Naive B cell (primary cell): ENCODE measurements at regions not wholly inside any gene's neighbourhood (a gene's known extent, or its start where the extent isn't known, plus 50 kb on each side); places are given as distances from the start of the nearest gene placed in this dataset.

Source experiments
- ATAC-seq, 2 donors: fragments of 150-1000 bp; cut with Tn5 transposase; 2 replicates each; pipeline ENCODE4 v1.10.0; 2021; ENCODE audit warnings: low read depth in 2 of 2, mild to moderate bottlenecking in 2 of 2, moderate library complexity in 2 of 2
- DNase-seq: peaks from one replicate; pipeline ENCODE4 v3.0.0; 2022
- H3K27ac Mint-ChIP-seq, 6 donors: one replicate each; pipeline ENCODE4 v1.8.0; 2020 to 2022; ENCODE audit warnings: mild to moderate bottlenecking in 6 of 6, mixed read lengths in 6 of 6, moderate library complexity in 5 of 6, inconsistent platforms in 2 of 6
- H3K27me3 Mint-ChIP-seq, 3 donors: one replicate each; pipeline ENCODE4 v1.8.0; 2021 to 2022; ENCODE audit warnings: mixed read lengths in 3 of 3, mild to moderate bottlenecking in 1 of 3
- H3K36me3 Mint-ChIP-seq, 2 donors: one replicate each; pipeline ENCODE4 v1.8.0; 2020 to 2022; ENCODE audit warnings: mixed read lengths in 2 of 2, inconsistent platforms in 1 of 2, mild to moderate bottlenecking in 1 of 2
- H3K4me1 Mint-ChIP-seq, 3 donors: one replicate each; pipeline ENCODE4 v1.8.0; 2020 to 2022; ENCODE audit warnings: mixed read lengths in 3 of 3, inconsistent platforms in 1 of 3, mild to moderate bottlenecking in 1 of 3, moderate library complexity in 1 of 3
- H3K4me3 Mint-ChIP-seq, 8 donors: one replicate each; pipeline ENCODE4 v1.8.0; 2020 to 2022; ENCODE audit warnings: mild to moderate bottlenecking in 8 of 8, mixed read lengths in 8 of 8, moderate library complexity in 8 of 8, inconsistent platforms in 2 of 8
- H3K9me3 Mint-ChIP-seq, 7 donors: one replicate each; pipeline ENCODE4 v1.8.0; 2020 to 2022; ENCODE audit warnings: mixed read lengths in 7 of 7, mild to moderate bottlenecking in 5 of 7, inconsistent platforms in 2 of 7, moderate library complexity in 1 of 7

GRCh38 chr4:189177130-189177529 lies 763.5 kb upstream of the FRG1 start:
- ATAC-seq (no peak), DNase-seq (no peak)
- H3K36me3 Mint-ChIP-seq = no peaks in the 10 kb centered on the region
- H3K4me3 Mint-ChIP-seq = no peak overlapping the region
- peaks cover 0 to 10% (median 4%) of the 10 kb centered on the region in 7 donors for H3K9me3 Mint-ChIP-seq
- no peaks in the 10 kb centered on the region for H3K27me3 Mint-ChIP-seq
- H3K4me1 Mint-ChIP-seq = no peaks in the 10 kb centered on the region
- H3K27ac Mint-ChIP-seq = no peak overlapping the region

- DNase-seq (no peak), ATAC-seq (no peak)
- Mint-ChIP-seq H3K27ac (no peak overlapping the region), H3K36me3 (no peaks in the 10 kb centered on the region), H3K4me1 (no peaks in the 10 kb centered on the region), H3K9me3 (peaks cover 0 to 10% (median 3%) of the 10 kb centered on the region in 7 donors), H3K27me3 (no peaks in the 10 kb centered on the region), H3K4me3 (no peak overlapping the region)
These were observed 762.4 kb upstream of the FRG1 start for GRCh38 chr4:189178125-189178746.

GRCh38 chr4:189185810-189186432 lies 754.8 kb upstream of the FRG1 start:
- Mint-ChIP-seq H3K27me3 (no peaks in the 10 kb centered on the region), H3K36me3 (no peaks in the 10 kb centered on the region), H3K27ac (no peak overlapping the region), H3K4me3 (no peak overlapping the region), H3K4me1 (no peaks in the 10 kb centered on the region), H3K9me3 (peaks cover 0 to 23% (median 12%) of the 10 kb centered on the region in 7 donors)
- no peak for DNase-seq
- no peak for ATAC-seq

GRCh38 chr4:189187531-189188052 lies 753.1 kb upstream of the FRG1 start:
- no peak for DNase-seq
- Mint-ChIP-seq H3K9me3 (peaks cover 6 to 29% (median 17%) of the 10 kb centered on the region in 7 donors), H3K4me1 (no peaks in the 10 kb centered on the region)

GRCh38 chr4:189198624-189199023 lies 742.0 kb upstream of the FRG1 start:
- H3K4me1 Mint-ChIP-seq = peaks cover 5 to 7% (median 5%) of the 10 kb centered on the region in 3 donors
- DNase-seq = no peak
- no peak for ATAC-seq
- peaks cover 0 to 3% (median 0%) of the 10 kb centered on the region in 7 donors for H3K9me3 Mint-ChIP-seq
- no peaks in the 10 kb centered on the region for H3K27me3 Mint-ChIP-seq
- no peak overlapping the region for H3K4me3 Mint-ChIP-seq
- H3K36me3 Mint-ChIP-seq = no peaks in the 10 kb centered on the region
- H3K27ac Mint-ChIP-seq = no peak overlapping the region

More at GRCh38 chr4:189187531-189188052, 753.1 kb upstream of the FRG1 start:
- no peaks in the 10 kb centered on the region for H3K27me3 Mint-ChIP-seq
- no peak for ATAC-seq
- H3K4me3 Mint-ChIP-seq = no peak overlapping the region
- no peak overlapping the region for H3K27ac Mint-ChIP-seq
- H3K36me3 Mint-ChIP-seq = no peaks in the 10 kb centered on the region

GRCh38 chr4:189200353-189200752 lies 740.3 kb upstream of the FRG1 start:
- H3K27me3 Mint-ChIP-seq = no peaks in the 10 kb centered on the region
- H3K4me1 Mint-ChIP-seq = peaks cover 5 to 7% (median 5%) of the 10 kb centered on the region in 3 donors
- no peak overlapping the region for H3K27ac Mint-ChIP-seq
- ATAC-seq (no peak), DNase-seq (no peak)
- H3K9me3 Mint-ChIP-seq = no peaks in the 10 kb centered on the region
- no peaks in the 10 kb centered on the region for H3K36me3 Mint-ChIP-seq
- no peak overlapping the region for H3K4me3 Mint-ChIP-seq

- Mint-ChIP-seq H3K4me1 (peaks cover 5 to 7% (median 5%) of the 10 kb centered on the region in 3 donors), H3K27me3 (no peaks in the 10 kb centered on the region), H3K9me3 (peaks cover 0 to 6% (median 0%) of the 10 kb centered on the region in 7 donors), H3K27ac (peak overlapping the region in 2 of 6 donors; percentile 30 to 75), H3K36me3 (no peaks in the 10 kb centered on the region), H3K4me3 (peak overlapping the region in 6 of 8 donors; percentile 31 to 76 (median 58))
- DNase-seq = peak; percentile 1
- ATAC-seq = peak in 1 of 2 donors; percentile 51
These were observed 738.3 kb upstream of the FRG1 start for GRCh38 chr4:189202182-189202868.

GRCh38 chr4:189202869-189203271 lies 737.8 kb upstream of the FRG1 start:
- ATAC-seq (no peak), DNase-seq (no peak)
- Mint-ChIP-seq H3K27me3 (no peaks in the 10 kb centered on the region), H3K4me1 (peaks cover 5 to 7% (median 5%) of the 10 kb centered on the region in 3 donors), H3K4me3 (peak overlapping the region in 2 of 8 donors; percentile 12 to 45), H3K9me3 (peaks cover 0 to 9% (median 0%) of the 10 kb centered on the region in 7 donors), H3K36me3 (no peaks in the 10 kb centered on the region), H3K27ac (peak overlapping the region in 3 of 6 donors; percentile 4 to 67 (median 4))

- DNase-seq (no peak), ATAC-seq (no peak)
- H3K9me3 Mint-ChIP-seq = peaks cover 0 to 9% (median 0%) of the 10 kb centered on the region in 7 donors
- H3K27me3 Mint-ChIP-seq = no peaks in the 10 kb centered on the region
- H3K27ac Mint-ChIP-seq = no peak overlapping the region
- H3K4me3 Mint-ChIP-seq = no peak overlapping the region
- no peaks in the 10 kb centered on the region for H3K36me3 Mint-ChIP-seq
- peaks cover 5 to 7% (median 5%) of the 10 kb centered on the region in 3 donors for H3K4me1 Mint-ChIP-seq
These were observed 736.1 kb upstream of the FRG1 start for GRCh38 chr4:189204616-189205015.

GRCh38 chr4:189206953-189207352 lies 733.7 kb upstream of the FRG1 start:
- H3K9me3 Mint-ChIP-seq = peaks cover 0 to 9% (median 0%) of the 10 kb centered on the region in 7 donors
- no peak for ATAC-seq
- H3K36me3 Mint-ChIP-seq = no peaks in the 10 kb centered on the region
- peaks cover 5 to 7% (median 5%) of the 10 kb centered on the region in 3 donors for H3K4me1 Mint-ChIP-seq
- H3K4me3 Mint-ChIP-seq = peak overlapping the region in 1 of 8 donors; percentile 21
- H3K27ac Mint-ChIP-seq = no peak overlapping the region
- no peak for DNase-seq
- H3K27me3 Mint-ChIP-seq = no peaks in the 10 kb centered on the region

- DNase-seq (no peak), ATAC-seq (no peak)
- no peak overlapping the region for H3K4me3 Mint-ChIP-seq
- no peaks in the 10 kb centered on the region for H3K27me3 Mint-ChIP-seq
- no peaks in the 10 kb centered on the region for H3K4me1 Mint-ChIP-seq
- peaks cover 0 to 9% (median 0%) of the 10 kb centered on the region in 7 donors for H3K9me3 Mint-ChIP-seq
- no peaks in the 10 kb centered on the region for H3K36me3 Mint-ChIP-seq
- H3K27ac Mint-ChIP-seq = no peak overlapping the region
These were observed 732.8 kb upstream of the FRG1 start for GRCh38 chr4:189207872-189208271.

- DNase-seq (no peak), ATAC-seq (no peak)
- H3K27me3 Mint-ChIP-seq = no peaks in the 10 kb centered on the region
- no peaks in the 10 kb centered on the region for H3K36me3 Mint-ChIP-seq
- no peak overlapping the region for H3K27ac Mint-ChIP-seq
- no peak overlapping the region for H3K4me3 Mint-ChIP-seq
- H3K4me1 Mint-ChIP-seq = no peaks in the 10 kb centered on the region
- H3K9me3 Mint-ChIP-seq = peaks cover 0 to 7% (median 2%) of the 10 kb centered on the region in 7 donors
These were observed 725.1 kb upstream of the FRG1 start for GRCh38 chr4:189215574-189215973.

- no peak overlapping the region for H3K4me3 Mint-ChIP-seq
- ATAC-seq (no peak), DNase-seq (no peak)
- no peaks in the 10 kb centered on the region for H3K36me3 Mint-ChIP-seq
- peaks cover 0 to 5% (median 1%) of the 10 kb centered on the region in 7 donors for H3K9me3 Mint-ChIP-seq
- H3K27me3 Mint-ChIP-seq = no peaks in the 10 kb centered on the region
- H3K27ac Mint-ChIP-seq = no peak overlapping the region
- no peaks in the 10 kb centered on the region for H3K4me1 Mint-ChIP-seq
These were observed 719.0 kb upstream of the FRG1 start for GRCh38 chr4:189221691-189222090.
